ENCODE measurements at regions not wholly inside any gene's neighbourhood (a gene's known extent, or its start where the extent isn't known, plus 50 kb on each side); places are given as distances from the start of the nearest gene placed in this dataset.

GRCh38 chr10:9603972-9604371 lies 1413.7 kb upstream of the CELF2 start:
- no peak for TF ChIP-seq CTCF (IDR thresholded peaks at IDR 0.05; ENCODE audit: low read depth, low read length)
- no peak for DNase-seq
- no peak overlapping the region for H3K4me3 ChIP-seq (ENCODE audit: low read depth, low read length)

GRCh38 chr10:9605231-9605630 lies 1412.4 kb upstream of the CELF2 start:
- no peak overlapping the region for H3K4me3 ChIP-seq (ENCODE audit: low read depth, low read length)
- TF ChIP-seq CTCF (IDR thresholded peaks at IDR 0.05; ENCODE audit: low read depth, low read length): no peak
- H3K9me3 ChIP-seq: no peaks in the 10 kb centered on the region
- no peak for DNase-seq
- H3K27me3 ChIP-seq: no peaks in the 10 kb centered on the region
- no peaks in the 10 kb centered on the region for H3K36me3 ChIP-seq
- no peaks in the 10 kb centered on the region for H3K4me1 ChIP-seq

More at GRCh38 chr10:9603972-9604371, 1413.7 kb upstream of the CELF2 start:
- Histone ChIP-seq H3K9me3 (no peaks in the 10 kb centered on the region), H3K27me3 (no peaks in the 10 kb centered on the region), H3K4me1 (no peaks in the 10 kb centered on the region), H3K36me3 (no peaks in the 10 kb centered on the region)

- Histone ChIP-seq H3K9me3 (no peaks in the 10 kb centered on the region), H3K27me3 (no peaks in the 10 kb centered on the region), H3K36me3 (no peaks in the 10 kb centered on the region), H3K4me3 (ENCODE audit: low read depth, low read length) (no peak overlapping the region), H3K4me1 (no peaks in the 10 kb centered on the region)
- TF ChIP-seq CTCF (IDR thresholded peaks at IDR 0.05; ENCODE audit: low read depth, low read length): no peak
- DNase-seq: no peak
These were observed 1409.1 kb upstream of the CELF2 start for GRCh38 chr10:9608602-9609001.

- no peak for DNase-seq
- Histone ChIP-seq H3K9me3 (no peaks in the 10 kb centered on the region), H3K27me3 (no peaks in the 10 kb centered on the region), H3K4me3 (ENCODE audit: low read depth, low read length) (no peak overlapping the region), H3K36me3 (no peaks in the 10 kb centered on the region), H3K4me1 (no peaks in the 10 kb centered on the region)
- TF ChIP-seq CTCF (IDR thresholded peaks at IDR 0.05; ENCODE audit: low read depth, low read length): no peak
These were observed 1404.2 kb upstream of the CELF2 start for GRCh38 chr10:9613338-9614075.

- no peaks in the 10 kb centered on the region for H3K27me3 ChIP-seq
- no peak for DNase-seq
- no peaks in the 10 kb centered on the region for H3K9me3 ChIP-seq
- no peaks in the 10 kb centered on the region for H3K36me3 ChIP-seq
- H3K4me1 ChIP-seq: no peaks in the 10 kb centered on the region
- no peak for TF ChIP-seq CTCF (IDR thresholded peaks at IDR 0.05; ENCODE audit: low read depth, low read length)
- no peak overlapping the region for H3K4me3 ChIP-seq (ENCODE audit: low read depth, low read length)
These were observed 1402.5 kb upstream of the CELF2 start for GRCh38 chr10:9615189-9615588.

- Histone ChIP-seq H3K4me1 (no peaks in the 10 kb centered on the region), H3K4me3 (ENCODE audit: low read depth, low read length) (no peak overlapping the region), H3K27me3 (no peaks in the 10 kb centered on the region), H3K36me3 (no peaks in the 10 kb centered on the region), H3K9me3 (no peaks in the 10 kb centered on the region)
- no peak for TF ChIP-seq CTCF (IDR thresholded peaks at IDR 0.05; ENCODE audit: low read depth, low read length)
- no peak for DNase-seq
These were observed 1396.5 kb upstream of the CELF2 start for GRCh38 chr10:9621216-9621615.
